T-helper 2 cell (primary cell): ENCODE measurements at regions not wholly inside any gene's neighbourhood (a gene's known extent, or its start where the extent isn't known, plus 50 kb on each side); places are given as distances from the start of the nearest gene placed in this dataset.

Source experiments
- DNase-seq, 5 experiments: peaks; one replicate each; pipeline versions ENCODE4 v3.0.0 to v3.0.0-alpha.2; 2012 to 2022

DNA sequence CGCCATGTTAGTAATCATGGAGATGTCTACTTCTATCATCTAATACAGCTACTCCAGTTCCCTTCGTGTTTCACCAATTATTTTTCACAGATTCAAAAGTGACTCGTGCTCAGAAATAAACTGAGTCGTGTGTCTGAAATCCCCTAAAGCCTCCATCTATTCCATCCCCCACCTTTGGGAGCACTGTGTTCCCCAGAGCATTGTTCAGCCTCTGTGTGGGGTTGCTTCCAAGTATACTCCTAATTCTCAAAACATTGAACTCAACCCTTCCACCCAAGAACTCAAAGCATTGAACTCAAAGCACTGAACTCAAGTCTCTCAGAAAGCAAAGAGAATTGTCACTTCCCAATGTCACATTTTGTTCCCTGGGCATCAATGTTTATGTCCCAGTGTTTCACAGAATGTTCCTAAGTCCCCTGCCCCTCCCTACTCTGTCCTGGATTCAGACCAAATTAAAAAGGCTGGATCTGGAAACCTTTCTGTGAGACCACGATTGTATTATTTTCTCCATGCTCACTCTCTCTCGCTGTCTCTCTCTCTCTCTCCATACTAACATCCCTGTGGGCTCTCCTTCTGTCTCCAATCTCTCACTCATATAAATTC is 138.5 kb upstream of the QRFPR start:
- DNase-seq = no peak

DNA sequence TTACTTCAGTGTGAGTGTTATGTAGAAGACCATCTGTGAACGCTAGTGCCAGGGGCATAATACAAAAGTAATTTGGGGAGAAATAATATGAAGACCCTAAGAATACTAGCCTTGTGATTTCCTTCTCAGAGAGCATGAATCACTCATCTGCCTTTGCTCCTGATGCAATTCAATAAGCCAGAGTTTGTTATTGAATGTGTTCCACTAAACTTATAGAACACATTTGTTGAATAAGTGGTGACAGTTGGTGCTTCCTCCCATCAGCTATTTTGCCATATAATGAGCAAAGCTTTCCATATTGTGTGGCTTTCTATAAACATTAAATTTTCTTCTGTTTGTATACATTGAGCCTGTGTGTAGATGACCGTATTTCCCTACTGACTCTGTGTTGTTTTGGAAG is 136.4 kb upstream of the QRFPR start:
- DNase-seq = no peak

- no peak for DNase-seq
Measured at GRCh38 chr4:121514443-121514842, 133.6 kb upstream of the QRFPR start.

- DNase-seq = peak in 1 of 5 experiments; percentile 47
Measured at GRCh38 chr4:121510341-121510874, 129.6 kb upstream of the QRFPR start.

GRCh38 chr4:121485190-121485804 is 104.5 kb upstream of the QRFPR start:
- no peak for DNase-seq

DNA sequence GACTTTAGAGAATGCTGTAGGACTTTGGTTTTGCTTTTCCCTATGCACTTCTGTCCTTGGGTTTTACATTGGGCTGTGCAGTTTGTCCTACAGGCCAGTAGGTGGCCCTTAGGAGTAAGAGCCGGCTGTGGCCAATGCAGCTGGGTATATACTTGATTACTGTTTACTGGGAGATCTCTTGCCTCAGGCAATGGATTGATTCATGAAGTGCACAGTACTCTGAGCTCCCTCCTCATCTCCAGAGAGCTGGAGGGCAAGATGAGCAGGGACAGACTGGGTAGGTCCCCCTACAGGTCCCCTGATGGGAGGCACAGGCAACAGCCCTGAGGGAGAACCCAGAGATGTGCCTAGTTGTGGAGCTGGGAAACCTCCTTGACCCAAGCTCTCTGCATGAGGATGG is 103.8 kb upstream of the QRFPR start:
- peak in 1 of 5 experiments; percentile 48 for DNase-seq

GRCh38 chr4:121479808-121480207 is 99.0 kb upstream of the QRFPR start:
- no peak for DNase-seq

DNA sequence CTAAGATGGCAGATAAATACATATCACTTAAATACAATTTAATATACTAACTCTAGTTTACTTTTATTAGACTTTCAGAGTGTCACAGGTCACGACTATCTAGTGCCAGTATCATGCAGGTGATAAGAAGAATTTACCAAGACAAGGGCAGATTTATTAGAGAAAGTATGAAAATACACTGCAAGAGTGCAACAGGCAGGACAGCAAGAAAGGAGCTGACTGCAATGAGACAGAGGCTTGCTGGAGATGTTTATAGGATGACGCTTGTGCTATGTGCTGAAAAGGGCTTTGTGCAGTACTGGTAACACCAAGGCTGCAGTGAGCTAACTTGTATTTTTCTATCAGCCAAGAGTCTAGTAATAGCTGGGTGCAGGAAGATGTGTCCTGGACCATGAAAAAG is 96.7 kb upstream of the QRFPR start:
- DNase-seq = no peak

GRCh38 chr4:121477079-121477478 is 96.3 kb upstream of the QRFPR start:
- DNase-seq = no peak

DNA sequence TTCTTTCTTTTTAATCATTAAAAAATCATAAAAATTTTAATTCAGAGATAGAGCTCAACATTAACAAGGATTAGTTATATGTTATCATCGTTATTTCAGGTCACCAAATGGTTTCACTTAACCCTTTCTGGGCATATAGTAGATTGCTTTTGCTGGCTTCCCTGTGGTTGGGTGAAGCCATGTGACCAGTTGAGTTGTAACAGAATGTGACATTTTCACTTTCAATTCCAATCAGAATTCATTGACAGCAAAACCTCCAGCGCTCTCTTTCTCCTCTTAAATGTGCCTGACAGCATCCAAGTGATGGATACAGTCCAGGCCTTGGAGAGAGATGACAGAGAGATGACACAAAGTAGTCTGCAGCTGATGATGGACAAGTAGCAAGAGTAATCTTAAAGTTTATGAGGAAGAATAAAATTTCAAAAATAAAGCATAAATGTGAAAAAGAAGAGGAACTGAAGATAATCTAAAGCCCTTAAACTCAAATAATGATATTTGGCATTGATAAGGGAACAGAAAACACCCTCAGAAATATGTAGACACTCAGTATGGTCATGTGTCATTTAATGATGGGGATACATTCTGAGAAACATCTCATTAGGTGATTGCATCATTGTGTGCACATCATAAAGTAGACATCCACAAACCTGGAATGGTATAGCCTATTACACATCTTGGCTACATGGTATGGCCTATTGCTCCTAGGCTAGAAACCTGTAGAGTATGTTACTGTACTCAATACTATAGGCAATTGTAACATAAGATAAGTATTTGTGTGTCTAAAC is 92.3 kb upstream of the QRFPR start:
- DNase-seq = peak in 1 of 5 experiments; percentile 47

- DNase-seq = no peak
Measured at GRCh38 chr4:121464854-121465253, 84.0 kb upstream of the QRFPR start.

DNA sequence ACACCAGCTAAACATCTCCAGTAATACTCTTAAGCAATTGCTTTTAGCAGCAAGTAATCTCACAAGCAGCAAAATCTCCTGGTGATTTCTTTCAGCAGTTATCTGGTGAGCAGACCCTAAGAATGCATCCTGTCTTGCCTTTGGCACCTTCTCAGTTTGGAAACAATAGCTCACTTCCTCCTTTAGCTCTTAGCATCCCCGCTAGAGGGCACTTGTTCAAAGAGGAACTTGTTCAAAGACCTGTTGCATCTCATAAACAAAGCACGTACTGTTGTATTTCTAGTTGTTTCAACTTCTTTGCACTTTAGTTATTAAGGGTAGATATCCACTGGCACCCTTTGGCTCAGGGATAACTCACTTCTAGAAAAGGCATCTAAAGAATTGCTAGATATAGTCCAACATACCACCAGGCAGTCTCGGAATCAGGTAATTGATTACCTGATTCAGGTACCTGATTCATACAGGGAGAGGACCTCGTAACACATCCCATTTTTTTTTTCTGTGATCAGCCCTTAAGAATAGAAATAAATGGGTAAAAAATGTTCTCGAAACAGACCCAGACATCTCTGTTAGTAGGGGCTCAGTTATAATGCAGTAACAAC is 81.9 kb upstream of the QRFPR start:
- peak in 1 of 5 experiments; percentile 72 for DNase-seq

DNA sequence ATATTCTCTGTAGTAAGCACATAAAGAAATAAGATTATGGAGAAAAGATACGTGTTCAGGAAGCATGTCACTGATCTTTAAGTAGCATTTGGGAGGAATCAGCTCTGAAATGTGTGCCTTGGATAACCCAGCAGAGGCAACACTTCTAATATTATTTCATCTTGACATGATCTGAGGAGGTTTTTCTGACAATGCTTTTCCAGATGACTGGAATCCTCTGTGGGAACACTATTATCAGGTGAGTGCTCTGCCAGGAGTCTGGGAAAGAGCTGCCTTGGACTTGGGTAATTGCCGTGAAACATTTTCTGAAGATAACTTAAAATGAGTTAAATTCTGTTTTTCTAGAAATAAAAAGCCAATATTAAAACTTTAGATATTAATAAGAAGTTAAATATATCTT is 78.2 kb upstream of the QRFPR start:
- DNase-seq = no peak

GRCh38 chr4:121457278-121457875 is 76.6 kb upstream of the QRFPR start:
- DNase-seq = no peak

DNA sequence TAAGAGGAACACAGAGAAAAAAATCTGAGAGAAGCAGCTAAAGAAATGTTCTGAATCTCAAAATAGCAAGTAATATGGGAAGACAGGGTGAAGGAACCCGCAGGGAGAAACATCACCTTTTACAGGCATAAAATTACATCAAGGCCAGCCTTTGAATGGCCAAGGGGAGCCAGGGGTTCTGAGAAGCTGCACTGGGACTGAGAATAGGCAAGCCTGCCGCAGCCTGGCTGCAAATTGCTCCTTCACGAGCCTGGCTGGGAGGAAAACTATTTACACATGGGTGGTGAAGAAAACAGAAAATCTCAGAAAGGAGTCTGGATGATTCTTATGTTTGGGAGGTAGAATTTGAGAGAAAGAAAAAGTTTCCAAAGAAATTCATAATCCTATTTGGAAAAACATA is 74.5 kb upstream of the QRFPR start:
- no peak for DNase-seq

DNA sequence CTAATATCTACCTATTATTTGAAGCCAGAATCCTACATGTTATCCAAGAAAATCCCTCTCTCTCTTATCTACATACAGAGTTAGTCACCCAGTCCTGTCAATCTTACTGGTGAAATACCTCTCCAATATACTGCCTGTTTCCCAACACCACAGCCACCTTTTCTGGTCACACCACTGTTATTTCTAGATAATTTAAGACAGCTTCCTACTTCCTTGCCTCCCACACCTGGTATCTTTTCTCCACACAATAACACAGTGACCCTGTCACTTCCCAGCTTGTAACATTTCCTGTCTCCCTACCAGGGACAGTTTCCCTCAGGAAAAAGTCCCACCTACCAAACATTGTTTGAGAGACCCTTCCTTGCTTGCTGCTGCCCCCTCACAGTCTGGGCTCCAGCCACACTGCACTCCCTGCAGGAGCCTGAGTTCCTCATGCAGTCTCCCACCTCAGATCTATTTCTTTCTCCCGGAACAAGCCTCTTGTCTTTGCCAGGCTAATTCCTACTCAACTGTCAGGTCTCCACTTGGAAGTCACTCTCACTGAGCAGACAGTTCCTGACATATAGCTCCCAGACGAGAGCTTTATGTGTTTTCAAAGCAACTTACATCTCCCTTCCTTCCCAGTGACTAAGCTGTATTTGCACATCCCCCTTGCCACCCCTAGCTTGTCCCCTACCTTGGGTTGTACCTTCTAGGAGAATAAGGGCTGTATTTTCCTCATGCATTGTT is 73.6 kb upstream of the QRFPR start:
- DNase-seq = no peak

DNA sequence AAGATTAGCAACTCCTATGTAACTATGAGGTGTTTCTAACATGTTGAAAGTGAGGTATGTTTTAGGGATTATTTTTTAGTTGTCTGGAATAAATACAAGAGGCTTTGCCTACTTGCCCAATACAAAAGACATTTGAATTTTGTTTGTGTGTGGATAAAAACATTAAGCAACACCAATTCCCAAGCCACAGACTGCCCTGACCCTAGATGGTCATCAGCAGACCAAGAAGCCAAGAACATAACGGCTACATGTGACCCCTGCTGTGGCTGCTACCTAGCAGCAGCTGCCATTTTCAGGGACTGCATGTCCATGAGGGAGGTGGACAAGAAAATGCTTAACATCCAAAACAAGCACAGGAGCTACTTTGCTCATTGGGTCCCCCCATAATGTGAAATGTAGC is 70.5 kb upstream of the QRFPR start:
- no peak for DNase-seq

DNA sequence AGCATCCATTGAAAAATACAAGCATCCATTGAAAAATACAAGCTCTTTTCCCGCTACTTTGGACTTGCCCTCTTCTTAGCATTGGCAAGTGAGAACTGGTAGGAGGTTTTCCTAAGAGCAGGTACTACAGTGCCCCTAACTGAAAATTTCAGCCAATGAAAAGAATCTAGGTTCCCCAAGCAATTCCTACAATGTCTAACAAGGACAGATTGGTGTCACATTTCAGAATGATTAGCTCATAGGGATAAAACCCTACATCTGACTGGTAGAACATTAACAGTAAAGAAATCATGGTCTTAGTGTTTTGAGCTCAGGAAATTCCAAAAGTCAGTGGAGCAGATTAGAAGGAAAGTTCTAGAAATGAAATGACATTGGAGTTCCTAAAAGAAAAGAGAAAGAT is 68.6 kb upstream of the QRFPR start:
- DNase-seq = no peak

DNA sequence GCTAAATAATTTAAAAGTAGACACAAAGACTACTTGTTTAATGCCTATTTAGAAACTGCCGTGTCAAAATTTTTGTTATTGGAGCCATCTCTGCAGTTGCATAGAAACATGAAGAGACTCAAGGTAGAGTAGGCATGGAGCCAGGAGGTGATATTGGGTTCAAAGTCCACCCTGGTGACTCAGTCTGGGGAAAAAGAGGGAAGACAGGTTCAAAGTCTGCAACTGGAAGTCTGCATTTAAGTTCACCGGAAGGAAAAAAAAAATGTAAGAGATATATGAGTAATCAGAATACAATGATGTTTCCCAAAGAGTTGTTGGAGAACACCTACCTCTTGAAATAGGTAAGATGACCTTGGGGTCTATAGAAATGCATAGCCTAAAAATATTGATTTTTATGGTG is 67.4 kb upstream of the QRFPR start:
- no peak for DNase-seq

- no peak for DNase-seq
Measured at GRCh38 chr4:121439669-121440068, 58.9 kb upstream of the QRFPR start.
